ENCODE measurements at regions not wholly inside any gene's neighbourhood (a gene's known extent, or its start where the extent isn't known, plus 50 kb on each side); places are given as distances from the start of the nearest gene placed in this dataset.

GRCh38 chr21:43311301-43311817, 115.6 kb downstream of the SIK1 start:
- Histone ChIP-seq H2BK120ac (replicated peaks; ENCODE audit: low read depth, low read length) (no peak overlapping the region), H2AK5ac (ENCODE audit: low read depth, low read length) (no peak overlapping the region), H2BK5ac (ENCODE audit: low read depth, low read length) (no peak overlapping the region), H3K14ac (ENCODE audit: insufficient read length) (no peak overlapping the region), H3K23me2 (ENCODE audit: low read depth, low read length) (no peaks in the 10 kb centered on the region), H4K8ac (ENCODE audit: extremely low read depth, insufficient read depth, low read length) (no peak overlapping the region), H3K4ac (replicated peaks; ENCODE audit: insufficient read length, low read depth, low read length) (no peak overlapping the region), H3K23ac (ENCODE audit: insufficient read length) (no peak overlapping the region), H3K4me2 (ENCODE audit: insufficient read depth in 1 of 2, low read depth in 2 of 2, low read length in 2 of 2) (no peak overlapping the region), H3K79me1 (ENCODE audit: low read depth, low read length) (no peaks in the 10 kb centered on the region), H2BK20ac (ENCODE audit: low read length) (0 out of 2 replicates have a peak overlapping the region, but pooled peaks have one; percentile 6), H2BK12ac (ENCODE audit: low read depth, low read length) (no peak overlapping the region), H4K5ac (ENCODE audit: insufficient read length, low read depth, low read length) (no peak overlapping the region), H3K27me3 (replicated peaks in 1 of 4; ENCODE audit: control insufficient read depth in 3 of 4, extremely low read depth in 1 of 4, insufficient read depth in 3 of 4, low read length in 3 of 4) (no peaks in the 10 kb centered on the region), H3K27ac (ENCODE audit: low read depth, low read length) (no peak overlapping the region), H3K9ac (replicated peaks in 1 of 4; ENCODE audit: extremely low read depth in 1 of 4, low read depth in 3 of 4, low read length in 3 of 4) (no peak overlapping the region), H3K4me1 (replicated peaks in 1 of 4; ENCODE audit: control insufficient read depth in 3 of 4, insufficient read depth in 4 of 4, low read length in 3 of 4) (peaks cover 5 to 23% (median 16%) of the 10 kb centered on the region in 4 experiments), H3K56ac (replicated peaks; ENCODE audit: insufficient read length, low read depth, low read length) (no peak overlapping the region), H3K18ac (ENCODE audit: extremely low read depth, low read length) (no peak overlapping the region; the same call in 1 of the 2 replicates), H3K9me3 (ENCODE audit: insufficient read depth in 2 of 2, low read depth in 1 of 2, low read length in 1 of 2) (no peaks in the 10 kb centered on the region; a peak in 1 of 4 replicates), H3K79me2 (ENCODE audit: control insufficient read depth in 1 of 2, insufficient read depth in 2 of 2, low read length in 2 of 2) (no peaks in the 10 kb centered on the region), H4K91ac (replicated peaks; ENCODE audit: insufficient read length, low read length) (no peak overlapping the region), H3K36me3 (ENCODE audit: control insufficient read depth in 2 of 4, insufficient read depth in 4 of 4, low read length in 3 of 4) (no peaks in the 10 kb centered on the region), H3K4me3 (ENCODE audit: extremely low read depth in 1 of 4, insufficient read depth in 2 of 4, low read depth in 3 of 4, low read length in 4 of 4) (no peak overlapping the region), H2AFZ (ENCODE audit: low read length) (no peak overlapping the region), H4K20me1 (replicated peaks in 1 of 2; ENCODE audit: control insufficient read depth in 1 of 2, insufficient read depth in 2 of 2, low read length in 2 of 2) (peaks cover 0 to 1% of the 10 kb centered on the region in 2 experiments), H2BK15ac (ENCODE audit: low read length) (no peak overlapping the region)
- DNase-seq (ENCODE audit: low read depth in 1 of 2, low spot score in 2 of 2) (no peak), FAIRE-seq (no peak)
- WGBS, 2 experiments (ENCODE audit: extremely low coverage in 1 of 2, insufficient coverage in 1 of 2, insufficient read length in 1 of 2, insufficient replicate concordance in 2 of 2, low coverage in 1 of 2, low lambda C conversion rate in 2 of 2, missing lambda C conversion rate in 1 of 2) = 77% methylated on average over 8 of the region's 8 CpGs; no CpG with 5 or more reads in 1 of the 2 experiments
- ChIA-PET CTCF (ENCODE audit: partially characterized antibody) (interaction anchor here (0.8 to 1.9 kb wide), 3 partner anchors 9 to 65 kb away, joined by 3 to 6 read pairs (median 3); no protein-coding TSS in a partner anchor), POLR2A (ENCODE audit: partially characterized antibody) (interaction anchor here (1.1 kb wide), 1 partner anchor 11 kb away, joined by 3 read pairs; no protein-coding TSS in a partner anchor)
- no peak for TF ChIP-seq RBBP5 (IDR thresholded peaks at IDR 0.05; ENCODE audit: borderline replicate concordance, low read depth, low read length)
- TF ChIP-seq RNF2 (IDR thresholded peaks at IDR 0.05; ENCODE audit: borderline replicate concordance, low read depth, low read length, missing control alignments, poor library complexity, severe bottlenecking) = no peak
- TF ChIP-seq CBX8 (IDR thresholded peaks at IDR 0.05; ENCODE audit: borderline replicate concordance, low read depth, low read length) = no peak
- no peak for TF ChIP-seq SP1 (IDR thresholded peaks at IDR 0.05; ENCODE audit: low read depth, low read length)
- no peak for TF ChIP-seq YY1 (IDR thresholded peaks at IDR 0.05; ENCODE audit: low read depth, low read length)
- no peak for TF ChIP-seq ASH2L (IDR thresholded peaks at IDR 0.05; ENCODE audit: low read length)
- TF ChIP-seq NANOG (IDR thresholded peaks at IDR 0.05; ENCODE audit: insufficient read depth, low read depth, low read length, poor library complexity, severe bottlenecking) = no peak
- TF ChIP-seq BCL11A (IDR thresholded peaks at IDR 0.05; ENCODE audit: low read depth in 2 of 2, low read length in 2 of 2) = no peak
- TF ChIP-seq TAF7 (optimal IDR thresholded peaks at IDR 0.05; ENCODE audit: borderline replicate concordance, low read depth, low read length) = no peak
- TF ChIP-seq KDM1A (IDR thresholded peaks at IDR 0.05; ENCODE audit: borderline replicate concordance, low read length) = no peak
- TF ChIP-seq RAD21 (IDR thresholded peaks at IDR 0.05 in 1 of 2, conservative IDR thresholded peaks at IDR 0.05 in 1 of 2; ENCODE audit: low read depth in 2 of 2, low read length in 2 of 2) = no peak
- TF ChIP-seq GABPA (IDR thresholded peaks at IDR 0.05; ENCODE audit: borderline replicate concordance, insufficient read depth, low read length) = no peak
- TF ChIP-seq CEBPB (IDR thresholded peaks at IDR 0.05; ENCODE audit: low read depth, low read length) = no peak

Measured in H1 (cell line).